ENCODE measurements at regions not wholly inside any gene's neighbourhood (a gene's known extent, or its start where the extent isn't known, plus 50 kb on each side); places are given as distances from the start of the nearest gene placed in this dataset.

DNA sequence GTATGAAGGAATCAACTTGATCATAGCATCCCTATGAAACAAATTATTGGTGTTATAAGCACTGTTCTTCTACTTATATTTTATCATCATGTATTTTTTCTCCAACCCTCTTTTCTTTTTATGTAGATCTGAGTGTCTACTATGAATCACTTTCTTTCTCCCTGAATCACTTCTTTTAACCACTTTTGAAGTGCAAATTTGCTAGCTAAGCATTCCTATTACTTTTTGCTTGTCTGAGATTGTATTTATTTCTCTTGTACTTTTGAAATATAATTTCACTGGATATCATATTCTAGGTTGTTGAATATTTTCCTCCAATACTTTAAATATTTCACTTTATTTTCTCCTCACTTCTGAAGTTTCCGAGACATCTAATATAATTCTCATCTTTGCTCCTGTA is 1282.3 kb upstream of the FLRT2 start:
- Histone ChIP-seq H3K9me3 (no peaks in the 10 kb centered on the region), H3K27ac (no peak overlapping the region), H3K4me3 (no peak overlapping the region), H3K36me3 (no peaks in the 10 kb centered on the region), H3K4me1 (no peaks in the 10 kb centered on the region), H3K27me3 (no peaks in the 10 kb centered on the region)
- DNase-seq = no peak
- no peak for ATAC-seq
- intact Hi-C loops (cut with DNase I) = no loop called here
- 80% methylated on average over 1 of the region's 1 CpG for WGBS (ENCODE audit: insufficient coverage, low coverage, low lambda C conversion rate, missing lambda C conversion rate)
- TF ChIP-seq POLR2A (IDR thresholded peaks at IDR 0.05) = no peak
- TF ChIP-seq, protein P1, sequence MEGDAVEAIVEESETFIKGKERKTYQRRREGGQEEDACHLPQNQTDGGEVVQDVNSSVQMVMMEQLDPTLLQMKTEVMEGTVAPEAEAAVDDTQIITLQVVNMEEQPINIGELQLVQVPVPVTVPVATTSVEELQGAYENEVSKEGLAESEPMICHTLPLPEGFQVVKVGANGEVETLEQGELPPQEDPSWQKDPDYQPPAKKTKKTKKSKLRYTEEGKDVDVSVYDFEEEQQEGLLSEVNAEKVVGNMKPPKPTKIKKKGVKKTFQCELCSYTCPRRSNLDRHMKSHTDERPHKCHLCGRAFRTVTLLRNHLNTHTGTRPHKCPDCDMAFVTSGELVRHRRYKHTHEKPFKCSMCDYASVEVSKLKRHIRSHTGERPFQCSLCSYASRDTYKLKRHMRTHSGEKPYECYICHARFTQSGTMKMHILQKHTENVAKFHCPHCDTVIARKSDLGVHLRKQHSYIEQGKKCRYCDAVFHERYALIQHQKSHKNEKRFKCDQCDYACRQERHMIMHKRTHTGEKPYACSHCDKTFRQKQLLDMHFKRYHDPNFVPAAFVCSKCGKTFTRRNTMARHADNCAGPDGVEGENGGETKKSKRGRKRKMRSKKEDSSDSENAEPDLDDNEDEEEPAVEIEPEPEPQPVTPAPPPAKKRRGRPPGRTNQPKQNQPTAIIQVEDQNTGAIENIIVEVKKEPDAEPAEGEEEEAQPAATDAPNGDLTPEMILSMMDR (IDR thresholded peaks at IDR 0.05) = no peak

- no peaks in the 10 kb centered on the region for H3K4me1 ChIP-seq
- no peaks in the 10 kb centered on the region for H3K9me3 ChIP-seq
- TF ChIP-seq POLR2A (IDR thresholded peaks at IDR 0.05) = no peak
- TF ChIP-seq, protein P1 (IDR thresholded peaks at IDR 0.05) = no peak
- no peak overlapping the region for H3K4me3 ChIP-seq
- no peak for DNase-seq
- no peaks in the 10 kb centered on the region for H3K36me3 ChIP-seq
- peak; percentile 30 to 59 (median 36) for ATAC-seq
- WGBS (ENCODE audit: insufficient coverage, low coverage, low lambda C conversion rate, missing lambda C conversion rate) = 0% methylated on average over 1 of the region's 1 CpG
- no peaks in the 10 kb centered on the region for H3K27me3 ChIP-seq
- H3K27ac ChIP-seq = no peak overlapping the region
- intact Hi-C loops (cut with DNase I) = no loop called here
Measured at GRCh38 chr14:84250893-84251292, 1279.1 kb upstream of the FLRT2 start.

DNA sequence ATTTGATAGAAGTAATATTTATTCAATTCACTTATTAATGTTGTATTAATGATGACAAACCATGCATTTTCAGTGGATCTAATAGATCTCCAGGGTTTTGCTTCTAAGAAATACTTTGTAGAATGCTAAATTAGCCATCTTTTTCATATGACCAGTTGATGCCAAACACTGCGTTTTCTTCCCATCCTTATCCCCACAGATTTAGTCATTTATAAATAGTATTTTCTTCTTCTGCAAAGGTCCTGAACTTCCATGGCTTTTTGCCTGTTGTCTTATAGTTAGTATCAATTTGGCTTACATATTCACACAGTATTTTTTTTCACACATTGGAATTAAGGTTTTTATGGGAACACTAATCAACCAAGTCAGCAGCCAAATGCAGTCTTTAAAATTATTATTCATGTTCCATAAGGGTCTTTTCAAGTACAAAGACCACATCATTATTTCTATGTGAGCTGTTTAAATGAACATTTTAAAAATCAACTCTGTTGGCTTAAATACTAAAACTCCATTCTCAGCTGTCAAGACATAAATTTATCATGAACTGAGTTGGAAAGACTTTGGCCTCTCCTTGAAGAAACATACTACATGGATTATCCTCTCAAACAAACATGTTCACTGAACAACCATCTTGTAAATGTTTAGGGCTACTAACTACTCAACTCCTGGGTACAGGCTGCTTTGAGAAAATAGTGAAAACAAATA is 1278.4 kb upstream of the FLRT2 start:
- H3K4me3 ChIP-seq = no peak overlapping the region
- WGBS (ENCODE audit: insufficient coverage, low coverage, low lambda C conversion rate, missing lambda C conversion rate) = 50% methylated on average over 1 of the region's 1 CpG
- H3K9me3 ChIP-seq = no peaks in the 10 kb centered on the region
- no peaks in the 10 kb centered on the region for H3K36me3 ChIP-seq
- no peaks in the 10 kb centered on the region for H3K4me1 ChIP-seq
- TF ChIP-seq POLR2A (IDR thresholded peaks at IDR 0.05) = no peak
- TF ChIP-seq, protein P1 (IDR thresholded peaks at IDR 0.05) = no peak
- DNase-seq (no peak), ATAC-seq (no peak)
- H3K27ac ChIP-seq = no peak overlapping the region
- intact Hi-C loops (cut with DNase I) = no loop called here
- no peaks in the 10 kb centered on the region for H3K27me3 ChIP-seq

GRCh38 chr14:84252706-84253105 is 1277.2 kb upstream of the FLRT2 start:
- H3K4me1 ChIP-seq = no peaks in the 10 kb centered on the region
- no peak for DNase-seq
- no peak overlapping the region for H3K4me3 ChIP-seq
- H3K9me3 ChIP-seq = no peaks in the 10 kb centered on the region
- no peak overlapping the region for H3K27ac ChIP-seq
- H3K27me3 ChIP-seq = no peaks in the 10 kb centered on the region
- intact Hi-C loops (cut with DNase I) = no loop called here
- TF ChIP-seq, protein P1 (IDR thresholded peaks at IDR 0.05) = no peak
- TF ChIP-seq POLR2A (IDR thresholded peaks at IDR 0.05) = no peak
- ATAC-seq = no peak
- whole genome bisulfite sequencing (ENCODE audit: insufficient coverage, low coverage, low lambda C conversion rate, missing lambda C conversion rate) = 39% methylated on average over 2 of the region's 2 CpGs
- H3K36me3 ChIP-seq = no peaks in the 10 kb centered on the region
